GM23338 (cell line): ENCODE measurements at regions not wholly inside any gene's neighbourhood (a gene's known extent, or its start where the extent isn't known, plus 50 kb on each side); places are given as distances from the start of the nearest gene placed in this dataset.

Experiments
- CTCF ChIP-seq, 2 experiments: fragments of 200-600 bp in 1 of 2; sonication (generic) in 1 of 2; conservative IDR thresholded peaks; 2 replicates each; pipeline versions ENCODE4 v1.5.1 to v1.6.1; 2016 to 2017; ENCODE audit warnings: antibody characterized with exemption in 2 of 2, low read depth in 2 of 2, mild to moderate bottlenecking in 2 of 2, moderate library complexity in 1 of 2
- POLR2AphosphoS5 ChIP-seq: IDR thresholded peaks from 2 replicates; pipeline ENCODE4 v1.6.1; 2016; ENCODE audit warnings: antibody characterized with exemption, low read depth
- REST ChIP-seq: IDR thresholded peaks from one replicate; pipeline ENCODE4 v1.6.1; 2018; ENCODE audit warnings: antibody characterized with exemption; ENCODE audit not compliant: unreplicated experiment
- STAT1 ChIP-seq: IDR thresholded peaks from one replicate; pipeline ENCODE4 v1.6.1; 2016; ENCODE audit warnings: antibody characterized with exemption; ENCODE audit not compliant: unreplicated experiment

GRCh38 chr7:149570784-149571183, 73.2 kb upstream of the ZNF746 start:
- TF ChIP-seq CTCF (conservative IDR thresholded peaks at IDR 0.05; ENCODE audit: low read depth in 2 of 2) (no peak), POLR2AphosphoS5 (no peak), REST (no peak), STAT1 (no peak)
